ENCODE measurements at regions not wholly inside any gene's neighbourhood (a gene's known extent, or its start where the extent isn't known, plus 50 kb on each side); places are given as distances from the start of the nearest gene placed in this dataset.

- in situ Hi-C loops (cut with HindIII; ENCODE audit: low sequenced_read_pairs), result no loop called here
- no peak for DNase-seq (ENCODE audit: low read depth, low spot score)
- no peak for TF ChIP-seq CTCF (IDR thresholded peaks at IDR 0.05; ENCODE audit: low read depth, low read length)
- H3K4me3 ChIP-seq (ENCODE audit: low read depth, low read length), result no peak overlapping the region
Observed at GRCh38 chr2:84048964-84049363, 410.1 kb downstream of the SUCLG1 start.

GRCh38 chr2:84041506-84041905 is 417.6 kb downstream of the SUCLG1 start:
- in situ Hi-C loops (cut with HindIII; ENCODE audit: low sequenced_read_pairs), result no loop called here
- DNase-seq (ENCODE audit: low read depth, low spot score), result no peak
- no peak for TF ChIP-seq CTCF (IDR thresholded peaks at IDR 0.05; ENCODE audit: low read depth, low read length)
- H3K4me3 ChIP-seq (ENCODE audit: low read depth, low read length), result no peak overlapping the region

- no peak overlapping the region for H3K4me3 ChIP-seq (ENCODE audit: low read depth, low read length)
- no peak for DNase-seq (ENCODE audit: low read depth, low spot score)
- in situ Hi-C loops (cut with HindIII; ENCODE audit: low sequenced_read_pairs), result no loop called here
- TF ChIP-seq CTCF (IDR thresholded peaks at IDR 0.05; ENCODE audit: low read depth, low read length), result no peak
Observed at GRCh38 chr2:84040281-84040680, 418.8 kb downstream of the SUCLG1 start.

GRCh38 chr2:84038866-84039265 is 420.2 kb downstream of the SUCLG1 start:
- no peak for TF ChIP-seq CTCF (IDR thresholded peaks at IDR 0.05; ENCODE audit: low read depth, low read length)
- in situ Hi-C loops (cut with HindIII; ENCODE audit: low sequenced_read_pairs), result no loop called here
- DNase-seq (ENCODE audit: low read depth, low spot score), result no peak
- H3K4me3 ChIP-seq (ENCODE audit: low read depth, low read length), result no peak overlapping the region

- H3K4me3 ChIP-seq (ENCODE audit: low read depth, low read length), result no peak overlapping the region
- in situ Hi-C loops (cut with HindIII; ENCODE audit: low sequenced_read_pairs), result no loop called here
- TF ChIP-seq CTCF (IDR thresholded peaks at IDR 0.05; ENCODE audit: low read depth, low read length), result no peak
- DNase-seq (ENCODE audit: low read depth, low spot score), result no peak
Observed at GRCh38 chr2:84033347-84033974, 425.6 kb downstream of the SUCLG1 start.

- in situ Hi-C loops (cut with HindIII; ENCODE audit: low sequenced_read_pairs), result no loop called here
- no peak for DNase-seq (ENCODE audit: low read depth, low spot score)
- no peak for TF ChIP-seq CTCF (IDR thresholded peaks at IDR 0.05; ENCODE audit: low read depth, low read length)
- H3K4me3 ChIP-seq (ENCODE audit: low read depth, low read length), result no peak overlapping the region
Observed at GRCh38 chr2:84031312-84032050, 427.6 kb downstream of the SUCLG1 start.

Measured in astrocyte of the spinal cord (primary cell).